Tibial artery (tissue), 4 donors: ENCODE measurements at regions not wholly inside any gene's neighbourhood (a gene's known extent, or its start where the extent isn't known, plus 50 kb on each side); places are given as distances from the start of the nearest gene placed in this dataset.

Source experiments
- DNase-seq, 2 donors: peaks; one replicate each; pipeline ENCODE4 v3.0.0-alpha.2; 2019
- H3K27ac ChIP-seq, 2 donors: fragments of 200-600 bp; sonication (generic) in 1 of 2; 1 replicate in 1 of 2; 2 replicates in 1 of 2; pipeline ENCODE4 v1.5.1; 2018 to 2019; ENCODE audit warnings: mild to moderate bottlenecking in 1 of 2
- H3K27me3 ChIP-seq, 2 donors: fragments of 200-600 bp; sonication (generic) in 1 of 2; one replicate each; pipeline versions ENCODE4 v1.5.1 to v1.6.0; 2016 to 2019
- H3K36me3 ChIP-seq, 3 donors: fragments of 200-600 bp; sonication (generic) in 2 of 3; one replicate each; pipeline ENCODE4 v1.5.1; 2016 to 2019; ENCODE audit warnings: mild to moderate bottlenecking in 2 of 3
- H3K4me1 ChIP-seq, 4 donors: fragments of 200-600 bp; sonication (generic) in 2 of 4; 1 replicate in 3 of 4; 2 replicates in 1 of 4; pipeline ENCODE4 v1.5.1; 2016 to 2019
- H3K4me3 ChIP-seq, 2 donors: fragments of 200-600 bp; sonication (generic) in 1 of 2; 1 replicate in 1 of 2; 2 replicates in 1 of 2; pipeline ENCODE4 v1.5.1; 2018 to 2019; ENCODE audit warnings: mild to moderate bottlenecking in 2 of 2
- H3K9me3 ChIP-seq, 3 donors: fragments of 200-600 bp; sonication (generic) in 1 of 3; one replicate each; pipeline ENCODE4 v1.5.1; 2016 to 2019
- CTCF ChIP-seq, 2 experiments: fragments of 200-600 bp in 1 of 2; fragments of 450-650 bp in 1 of 2; IDR thresholded peaks; one replicate each; pipeline ENCODE4 v1.5.1; 2017 to 2019; ENCODE audit warnings: antibody characterized with exemption in 2 of 2, mild to moderate bottlenecking in 1 of 2, moderate library complexity in 1 of 2
- intact Hi-C: fragments of 100-400 bp; cut with DNase I; formaldehyde crosslinking; loops from one replicate; pipeline ENCODE4 v1.15.0; 2023; ENCODE audit warnings: low total_unique reads

GRCh38 chr6:139779988-139780774 is 405.7 kb upstream of the CITED2 start:
- Histone ChIP-seq H3K4me1 (no peaks in the 10 kb centered on the region), H3K27ac (no peak overlapping the region), H3K36me3 (no peaks in the 10 kb centered on the region), H3K4me3 (no peak overlapping the region), H3K27me3 (no peaks in the 10 kb centered on the region), H3K9me3 (peaks cover 0 to 11% (median 0%) of the 10 kb centered on the region in 3 donors)
- no peak for DNase-seq
- intact Hi-C loops, result no loop called here
- no peak for TF ChIP-seq CTCF (IDR thresholded peaks at IDR 0.05)

- intact Hi-C loops, result no loop called here
- no peak for DNase-seq
- Histone ChIP-seq H3K27me3 (no peaks in the 10 kb centered on the region), H3K4me3 (no peak overlapping the region), H3K4me1 (no peaks in the 10 kb centered on the region), H3K27ac (no peak overlapping the region), H3K9me3 (peaks cover 0 to under 1% (median 0%) of the 10 kb centered on the region in 3 donors), H3K36me3 (no peaks in the 10 kb centered on the region)
- no peak for TF ChIP-seq CTCF (IDR thresholded peaks at IDR 0.05)
Measured at GRCh38 chr6:139778688-139779087, 404.2 kb upstream of the CITED2 start.

DNA sequence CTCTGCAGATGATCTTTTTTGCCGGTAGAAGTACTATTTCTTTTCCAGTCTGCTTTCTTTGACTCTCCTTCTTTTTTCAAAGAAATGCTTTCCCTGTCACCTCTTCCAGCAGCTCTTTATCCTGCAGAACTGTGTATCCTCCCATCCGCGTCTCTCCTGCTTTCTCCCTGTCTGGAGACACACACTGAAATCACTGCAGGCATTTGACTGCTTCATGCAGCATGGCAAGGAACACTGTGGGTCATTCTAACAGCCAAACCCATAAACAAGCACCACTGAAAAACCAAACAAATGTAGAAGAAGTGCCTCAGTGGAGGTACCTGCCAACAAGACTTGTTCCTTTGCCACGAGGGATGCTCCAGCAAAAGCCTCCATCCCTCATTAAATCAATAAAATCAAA is 403.7 kb upstream of the CITED2 start:
- Histone ChIP-seq H3K27me3 (no peaks in the 10 kb centered on the region), H3K36me3 (no peaks in the 10 kb centered on the region), H3K9me3 (no peaks in the 10 kb centered on the region), H3K4me1 (no peaks in the 10 kb centered on the region), H3K4me3 (no peak overlapping the region), H3K27ac (no peak overlapping the region)
- no peak for TF ChIP-seq CTCF (IDR thresholded peaks at IDR 0.05)
- intact Hi-C loops, result no loop called here
- no peak for DNase-seq

DNA sequence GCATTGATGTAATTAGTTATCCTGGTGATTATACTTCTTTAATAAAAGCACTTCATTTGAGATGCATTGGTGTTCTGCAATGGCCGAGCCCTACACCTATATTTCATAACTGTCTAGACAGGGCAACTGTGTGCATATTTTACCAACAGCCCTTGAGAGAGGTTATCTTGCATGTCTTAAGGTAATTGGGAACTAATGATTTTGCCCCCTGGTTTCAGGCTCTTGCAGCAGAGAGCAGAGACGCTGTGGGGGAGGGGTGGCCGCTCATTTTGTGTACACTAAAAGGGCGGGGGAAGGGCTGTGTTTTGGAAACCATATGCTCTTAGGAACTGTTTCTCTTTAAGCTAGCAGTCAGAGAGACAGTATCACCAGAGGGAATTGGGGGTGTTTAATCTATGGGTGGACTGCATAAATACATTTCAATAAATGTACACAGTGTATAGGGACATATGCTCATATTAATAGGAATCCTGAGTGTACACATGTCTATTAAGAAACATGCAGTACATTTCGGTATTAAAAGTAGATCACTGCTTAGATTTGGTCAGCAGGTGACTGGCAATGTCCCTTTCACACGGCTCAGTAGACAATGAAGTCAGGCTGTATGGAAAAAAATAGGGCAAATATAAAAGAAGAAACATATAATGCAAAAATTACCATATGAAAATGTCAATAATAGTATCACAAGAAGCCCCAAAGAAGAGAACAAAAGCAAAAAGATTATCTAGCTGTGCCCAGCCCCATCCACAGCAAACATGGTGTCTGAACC is 402.9 kb upstream of the CITED2 start:
- TF ChIP-seq CTCF (IDR thresholded peaks at IDR 0.05), result no peak
- H3K9me3 ChIP-seq, result no peaks in the 10 kb centered on the region
- no peaks in the 10 kb centered on the region for H3K27me3 ChIP-seq
- no peaks in the 10 kb centered on the region for H3K4me1 ChIP-seq
- no peak for DNase-seq
- H3K27ac ChIP-seq, result no peak overlapping the region
- intact Hi-C loops, result no loop called here
- H3K4me3 ChIP-seq, result no peak overlapping the region
- H3K36me3 ChIP-seq, result no peaks in the 10 kb centered on the region

GRCh38 chr6:139776041-139776440 is 401.6 kb upstream of the CITED2 start:
- no peaks in the 10 kb centered on the region for H3K27me3 ChIP-seq
- no peak for DNase-seq
- no peaks in the 10 kb centered on the region for H3K4me1 ChIP-seq
- intact Hi-C loops, result no loop called here
- TF ChIP-seq CTCF (IDR thresholded peaks at IDR 0.05), result no peak
- no peak overlapping the region for H3K27ac ChIP-seq
- H3K4me3 ChIP-seq, result no peak overlapping the region
- H3K36me3 ChIP-seq, result no peaks in the 10 kb centered on the region
- no peaks in the 10 kb centered on the region for H3K9me3 ChIP-seq
